PC-3 (cell line): ENCODE measurements at regions not wholly inside any gene's neighbourhood (a gene's known extent, or its start where the extent isn't known, plus 50 kb on each side); places are given as distances from the start of the nearest gene placed in this dataset.

Source experiments
- EZH2 ChIP-seq: fragments of 300-600 bp; sonication (generic); IDR thresholded peaks from one replicate; pipeline ENCODE4 v1.6.1; 2017; ENCODE audit warnings: antibody characterized with exemption, mild to moderate bottlenecking, low read length; ENCODE audit not compliant: unreplicated experiment
- EZH2phosphoT487 ChIP-seq: fragments of 300-600 bp; sonication (generic); IDR thresholded peaks from 2 replicates; pipeline ENCODE4 v1.6.1; 2018; ENCODE audit warnings: mild to moderate bottlenecking, antibody characterized with exemption, low read length, borderline replicate concordance
- TF ChIP-seq, protein P1 (sequence below): fragments of 300-600 bp; sonication (generic); conservative IDR thresholded peaks from 2 replicates; pipeline ENCODE4 v1.5.1; 2017; ENCODE audit warnings: antibody characterized with exemption, low read depth, mild to moderate bottlenecking, low read length

GRCh38 chr11:112615891-112616290 lies 345.3 kb upstream of the NCAM1 start:
- TF ChIP-seq, protein P1, sequence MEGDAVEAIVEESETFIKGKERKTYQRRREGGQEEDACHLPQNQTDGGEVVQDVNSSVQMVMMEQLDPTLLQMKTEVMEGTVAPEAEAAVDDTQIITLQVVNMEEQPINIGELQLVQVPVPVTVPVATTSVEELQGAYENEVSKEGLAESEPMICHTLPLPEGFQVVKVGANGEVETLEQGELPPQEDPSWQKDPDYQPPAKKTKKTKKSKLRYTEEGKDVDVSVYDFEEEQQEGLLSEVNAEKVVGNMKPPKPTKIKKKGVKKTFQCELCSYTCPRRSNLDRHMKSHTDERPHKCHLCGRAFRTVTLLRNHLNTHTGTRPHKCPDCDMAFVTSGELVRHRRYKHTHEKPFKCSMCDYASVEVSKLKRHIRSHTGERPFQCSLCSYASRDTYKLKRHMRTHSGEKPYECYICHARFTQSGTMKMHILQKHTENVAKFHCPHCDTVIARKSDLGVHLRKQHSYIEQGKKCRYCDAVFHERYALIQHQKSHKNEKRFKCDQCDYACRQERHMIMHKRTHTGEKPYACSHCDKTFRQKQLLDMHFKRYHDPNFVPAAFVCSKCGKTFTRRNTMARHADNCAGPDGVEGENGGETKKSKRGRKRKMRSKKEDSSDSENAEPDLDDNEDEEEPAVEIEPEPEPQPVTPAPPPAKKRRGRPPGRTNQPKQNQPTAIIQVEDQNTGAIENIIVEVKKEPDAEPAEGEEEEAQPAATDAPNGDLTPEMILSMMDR = no peak
- no peak for TF ChIP-seq EZH2phosphoT487
- no peak for TF ChIP-seq EZH2
